HG03575 (cell line): ENCODE measurements at regions not wholly inside any gene's neighbourhood (a gene's known extent, or its start where the extent isn't known, plus 50 kb on each side); places are given as distances from the start of the nearest gene placed in this dataset.
"Not testable (repeated sequence)": the region's sequence is repeated elsewhere in the genome, so short reads cannot be mapped to it uniquely, and the experiment has no call there.

Experiments
- ATAC-seq: cut with Tn5 transposase; IDR thresholded peaks from one replicate; pipeline ENCODE4 v1.9.1; 2021; ENCODE audit not compliant: unreplicated experiment, insufficient number of reproducible peaks, low FRiP score; ENCODE audit errors: extremely low read depth

DNA sequence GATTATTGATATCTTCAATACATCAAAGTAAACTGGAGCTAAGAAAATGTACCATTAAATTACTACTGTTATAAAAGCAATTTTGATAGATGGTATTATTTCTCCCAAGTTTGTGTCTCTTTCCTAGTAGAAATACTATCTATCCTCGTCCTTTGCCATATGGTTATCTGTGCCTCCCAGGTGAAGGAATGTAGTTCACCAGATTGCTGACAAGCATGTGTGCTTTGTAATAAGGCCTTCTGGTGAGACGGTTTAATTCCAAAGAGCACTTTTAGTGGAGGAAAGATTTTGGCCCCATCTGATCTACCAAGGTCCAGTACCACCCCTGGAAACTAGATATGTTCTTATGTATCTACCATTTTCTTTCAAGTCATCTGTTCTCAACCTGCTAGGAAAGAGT lies 243.6 kb downstream of the DLEU7 start:
- ATAC-seq, result no peak

DNA sequence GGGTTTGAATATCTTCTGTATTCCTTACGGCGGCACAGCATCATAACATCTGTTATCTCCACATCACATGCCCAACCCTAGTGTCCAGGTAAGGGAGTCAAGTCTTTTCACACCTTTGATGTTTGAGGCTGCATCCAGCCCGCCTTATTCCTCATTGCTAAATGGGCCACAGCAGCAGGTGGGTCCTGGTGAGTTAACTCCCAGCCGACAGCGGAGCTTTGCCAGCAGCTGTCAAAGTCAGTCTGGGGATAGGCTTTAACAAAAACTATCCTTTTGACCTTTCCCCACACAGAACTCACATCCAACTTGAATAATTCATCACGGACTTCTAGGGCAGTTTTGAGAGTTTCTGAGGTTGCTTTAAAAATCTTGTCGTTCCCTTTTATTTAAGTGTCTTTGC lies 235.1 kb downstream of the DLEU7 start:
- no peak for ATAC-seq

DNA sequence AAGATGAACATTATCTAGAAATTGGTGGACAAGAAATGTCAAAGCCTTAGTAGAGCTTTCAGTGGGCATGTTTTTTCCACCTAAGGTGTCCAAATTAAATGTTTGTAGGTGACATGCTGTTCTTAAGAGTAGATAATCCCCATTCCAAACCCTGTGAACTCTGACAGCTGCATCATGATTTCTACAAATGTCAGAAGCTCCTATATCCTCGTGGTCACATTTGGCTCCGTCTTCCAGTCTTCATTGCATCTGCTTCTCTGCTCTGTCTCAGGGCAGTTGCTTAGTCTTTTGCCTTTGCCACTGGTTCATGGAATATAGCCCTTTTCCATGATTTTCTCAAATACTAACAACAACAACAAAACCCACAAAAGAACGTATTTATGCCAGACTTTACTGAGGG lies 234.5 kb downstream of the DLEU7 start:
- no peak for ATAC-seq

DNA sequence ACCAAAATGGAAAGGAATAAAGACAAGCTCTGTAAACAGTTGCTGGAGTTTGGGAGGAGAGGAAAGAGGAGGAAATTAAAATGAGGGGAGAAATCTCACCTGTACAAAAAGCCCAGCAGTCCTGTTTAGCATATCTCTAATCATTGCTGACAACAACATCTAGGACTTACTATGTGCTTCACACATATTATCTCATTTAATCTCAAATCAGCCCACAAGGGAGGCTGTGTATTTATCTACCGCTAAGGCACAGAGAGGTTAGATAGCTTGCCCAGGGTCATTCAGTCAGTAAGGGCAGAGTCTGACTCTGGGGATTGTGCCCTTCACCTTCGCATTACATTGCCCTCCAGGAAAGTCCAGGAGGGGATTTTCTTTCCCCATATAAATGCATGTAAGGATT lies 233.3 kb downstream of the DLEU7 start:
- no peak for ATAC-seq

DNA sequence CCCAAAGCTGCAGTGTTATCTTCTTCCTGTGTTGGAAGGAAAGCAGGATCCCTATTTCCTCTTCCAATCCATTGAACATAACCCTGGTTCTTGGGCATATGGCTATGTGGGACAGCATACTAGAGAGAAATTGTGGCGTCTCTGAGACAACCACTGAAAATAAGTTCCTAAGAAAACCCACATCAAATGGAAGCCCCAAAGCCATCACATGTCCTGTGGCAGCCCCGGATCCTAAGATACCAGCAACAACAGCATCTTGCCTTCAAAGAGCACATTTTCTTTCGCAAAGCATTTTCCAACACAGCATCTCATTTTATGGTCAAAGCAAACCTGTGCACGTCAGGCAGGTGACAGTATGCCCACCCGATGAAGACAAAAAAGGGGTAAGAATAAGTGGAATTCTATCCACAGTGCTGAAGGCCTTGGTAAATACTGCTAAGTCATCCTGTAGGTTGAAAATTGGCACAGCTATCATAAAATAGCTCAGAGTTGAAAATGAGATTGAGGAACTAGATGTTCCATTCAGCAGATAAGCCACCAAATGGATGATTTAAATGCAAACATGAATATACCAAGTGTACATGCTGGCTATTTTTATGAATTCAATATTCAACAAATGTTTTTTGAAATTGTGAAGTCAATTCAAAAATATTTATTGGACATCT lies 232.2 kb downstream of the DLEU7 start:
- ATAC-seq, result no peak

DNA sequence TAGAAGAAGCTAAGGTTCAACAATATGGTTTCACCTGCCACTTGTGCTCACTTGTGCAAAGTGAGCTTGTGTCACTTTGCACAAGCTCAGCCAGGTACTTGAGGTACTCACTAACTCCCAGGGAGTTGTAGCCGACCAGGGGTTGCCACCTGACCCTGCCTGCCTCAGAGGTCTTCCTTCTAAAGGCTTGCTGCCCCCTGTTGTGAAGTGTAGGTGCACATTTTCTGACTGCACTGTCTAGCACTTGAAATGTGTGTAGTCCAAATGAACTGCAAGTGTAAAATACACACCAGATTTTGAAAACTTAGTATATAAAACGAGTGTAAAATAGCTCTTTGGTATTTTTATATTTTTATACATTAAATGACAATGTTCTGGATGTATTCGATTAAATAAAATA lies 230.8 kb downstream of the DLEU7 start:
- ATAC-seq, result no peak

DNA sequence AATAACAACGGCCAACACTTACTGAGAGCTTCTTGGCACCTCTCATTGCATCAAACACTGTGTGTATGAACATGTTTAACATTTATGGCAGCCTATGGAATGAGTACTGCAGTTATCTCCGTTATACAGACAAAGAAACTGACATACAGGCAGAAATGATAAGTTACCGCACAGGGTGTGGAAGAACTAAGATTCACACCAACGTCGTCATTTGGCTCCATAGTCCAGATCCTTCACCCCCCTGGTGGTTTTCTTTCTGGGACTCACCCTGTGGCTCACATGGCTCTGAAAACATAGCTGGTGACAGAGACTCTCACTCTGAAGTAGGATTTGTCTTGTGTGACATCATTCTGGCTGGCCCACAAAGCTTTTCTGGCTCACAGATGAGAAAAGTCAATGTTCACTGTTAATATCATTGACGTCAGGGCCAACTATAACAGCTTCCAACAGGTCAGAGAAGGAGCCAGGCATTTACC lies 230.1 kb downstream of the DLEU7 start:
- no peak for ATAC-seq

DNA sequence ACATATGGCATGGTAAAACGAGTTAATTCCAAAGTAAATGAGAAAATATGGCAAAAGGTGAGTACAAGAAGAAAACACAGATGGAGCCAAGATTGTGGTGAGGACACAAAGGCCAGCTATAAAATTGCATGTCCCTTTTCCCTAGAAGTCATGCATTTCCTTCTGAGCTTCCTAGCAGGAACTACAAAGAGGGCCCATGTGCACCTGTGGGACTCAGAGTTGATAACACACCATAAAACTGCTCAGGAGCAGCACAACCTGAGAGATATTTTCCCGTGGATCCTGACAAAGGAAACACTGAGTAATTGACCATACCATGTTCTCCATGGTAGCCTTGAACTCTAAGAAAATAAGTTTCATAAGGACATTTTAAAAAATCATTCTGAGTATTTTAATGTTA lies 228.3 kb downstream of the DLEU7 start:
- no peak for ATAC-seq

DNA sequence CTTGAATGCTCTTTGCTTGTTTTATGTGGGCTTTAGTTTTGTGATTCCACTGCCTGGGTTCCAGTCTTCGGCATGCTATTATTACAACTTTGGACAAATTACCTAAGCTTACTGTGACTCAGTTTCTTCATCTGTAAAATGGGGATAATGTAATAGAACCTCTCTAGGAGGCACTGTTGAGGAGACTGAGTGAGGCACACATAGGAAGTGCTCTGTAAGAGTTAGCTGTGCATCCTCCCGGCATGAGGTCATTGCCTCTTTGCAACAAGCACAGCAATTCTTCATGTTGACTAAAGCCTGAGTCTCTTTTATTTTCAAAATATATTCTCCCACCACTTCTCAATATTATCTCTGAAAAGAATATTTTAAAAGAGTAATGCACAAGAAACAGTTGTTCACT lies 227.4 kb downstream of the DLEU7 start:
- no peak for ATAC-seq

DNA sequence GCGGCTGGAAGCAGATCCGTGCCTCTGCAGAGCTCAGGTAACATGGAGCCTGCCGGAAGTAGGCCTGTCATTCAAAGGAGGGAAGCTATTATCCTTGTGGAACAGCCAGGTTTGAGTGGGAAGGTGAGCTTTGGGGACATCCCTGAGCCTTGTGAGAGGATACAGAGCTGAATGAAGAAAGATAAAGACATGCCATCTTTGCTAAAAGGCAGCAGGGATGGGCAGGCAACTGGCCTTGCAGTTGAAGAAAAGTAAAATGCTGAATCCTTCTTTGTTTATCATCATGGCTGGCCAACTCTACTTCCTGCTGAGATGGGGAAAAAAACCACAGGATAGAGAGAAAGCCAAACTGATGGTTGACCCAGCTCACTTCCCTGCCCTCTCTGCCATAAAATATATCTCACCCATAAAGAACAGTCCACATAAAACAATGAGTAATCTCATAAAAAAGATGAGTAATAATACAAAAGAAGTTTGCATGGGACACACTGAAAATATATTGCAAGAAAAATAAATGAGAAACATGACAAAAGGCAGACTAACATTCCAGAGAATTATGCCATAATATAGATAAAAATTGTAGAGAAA lies 226.3 kb downstream of the DLEU7 start:
- no peak for ATAC-seq

DNA sequence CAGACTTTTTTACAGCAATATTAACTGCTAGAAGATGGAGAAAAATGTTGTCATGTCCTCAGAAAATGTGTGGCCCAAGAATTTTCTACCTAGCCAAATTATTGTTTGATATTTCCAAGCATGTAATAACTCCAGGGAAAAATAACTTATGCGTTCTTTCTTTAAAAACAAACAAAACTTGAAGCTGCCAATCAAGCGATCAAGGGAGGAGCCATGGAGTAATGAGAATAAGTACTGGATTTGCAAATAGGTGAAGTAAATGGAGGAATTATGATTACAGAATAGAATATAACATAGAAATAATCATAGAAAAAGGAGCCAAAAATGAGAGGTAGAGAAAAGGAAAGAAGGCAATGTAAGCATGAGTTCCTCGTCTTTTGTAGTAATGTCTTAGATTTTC lies 225.3 kb downstream of the DLEU7 start:
- ATAC-seq, result no peak

DNA sequence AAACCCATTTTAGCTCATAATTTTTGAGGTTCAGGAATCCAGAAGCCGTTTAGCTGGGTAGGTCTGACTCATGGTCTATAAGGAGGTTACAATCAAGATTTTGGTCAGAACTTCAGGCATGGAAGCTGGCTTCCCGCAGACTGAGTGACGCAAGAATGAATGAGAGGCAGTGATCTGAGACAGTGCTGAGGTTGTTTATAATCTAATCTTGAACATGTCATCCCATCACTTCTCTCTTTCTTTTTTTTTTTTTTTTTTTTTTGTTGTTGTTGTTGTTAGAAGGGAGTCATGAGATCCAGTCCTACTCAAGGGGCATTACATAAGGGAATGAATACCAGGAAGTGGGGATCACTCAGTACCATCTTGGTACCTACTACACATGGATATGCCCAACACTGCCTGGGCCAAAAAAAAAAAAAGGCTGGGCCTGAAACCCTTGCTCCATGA lies 217.4 kb downstream of the DLEU7 start:
- no peak for ATAC-seq

DNA sequence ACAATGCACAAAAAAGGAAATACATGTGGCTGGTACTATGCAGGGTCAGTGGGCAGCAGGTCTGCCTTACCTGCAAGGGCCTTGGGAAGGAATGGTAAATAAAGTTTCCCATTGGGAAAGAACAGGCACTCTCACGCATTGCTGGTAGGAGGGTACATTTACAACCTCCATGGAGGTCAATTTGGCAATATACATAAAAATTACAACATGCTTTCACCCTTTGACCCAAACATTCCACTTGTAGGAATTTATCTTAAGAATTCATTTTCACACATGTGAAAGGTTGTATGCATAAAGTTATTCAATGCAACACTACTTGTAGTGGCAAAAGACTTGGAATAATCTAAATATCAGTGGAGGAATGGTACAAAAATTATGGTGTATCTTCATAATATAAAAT lies 216.4 kb downstream of the DLEU7 start:
- no peak for ATAC-seq

DNA sequence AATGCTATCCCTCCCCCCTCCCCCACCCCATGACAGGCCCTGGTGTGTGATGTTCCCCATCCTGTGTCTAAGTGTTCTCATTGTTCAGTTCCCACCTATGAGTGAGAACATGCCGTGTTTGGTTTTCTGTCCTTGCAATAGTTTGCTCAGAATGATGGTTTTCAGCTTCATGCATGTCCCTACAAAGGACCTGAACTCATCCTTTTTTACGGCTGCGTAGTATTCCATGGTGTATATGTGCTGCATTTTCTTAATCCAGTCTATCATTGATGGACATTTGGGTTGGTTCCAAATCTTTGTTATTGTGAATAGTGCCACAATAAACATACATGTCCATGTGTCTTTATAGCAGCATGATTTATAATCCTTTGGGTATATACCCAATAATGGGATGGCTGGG lies 215.0 kb downstream of the DLEU7 start:
- not testable (repeated sequence) for ATAC-seq

DNA sequence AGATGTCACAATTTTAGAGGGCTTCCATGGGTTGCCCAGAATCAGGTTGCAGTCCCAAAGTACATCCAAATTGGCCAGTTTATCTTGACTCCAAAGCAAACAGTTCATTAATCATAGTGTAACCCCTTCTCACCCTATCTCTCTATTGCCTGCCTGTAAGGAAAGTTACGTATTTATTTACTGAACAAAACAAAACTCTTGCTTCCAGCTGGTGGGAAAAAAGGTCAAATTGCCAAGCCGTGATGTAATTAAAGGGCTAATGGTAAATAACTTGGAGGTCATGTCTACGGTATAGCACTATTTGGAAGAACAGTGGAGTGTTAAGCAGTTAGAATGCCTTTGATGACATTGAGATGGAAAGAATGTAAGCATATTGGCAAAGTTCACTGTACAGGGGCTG lies 214.0 kb downstream of the DLEU7 start:
- ATAC-seq, result no peak

DNA sequence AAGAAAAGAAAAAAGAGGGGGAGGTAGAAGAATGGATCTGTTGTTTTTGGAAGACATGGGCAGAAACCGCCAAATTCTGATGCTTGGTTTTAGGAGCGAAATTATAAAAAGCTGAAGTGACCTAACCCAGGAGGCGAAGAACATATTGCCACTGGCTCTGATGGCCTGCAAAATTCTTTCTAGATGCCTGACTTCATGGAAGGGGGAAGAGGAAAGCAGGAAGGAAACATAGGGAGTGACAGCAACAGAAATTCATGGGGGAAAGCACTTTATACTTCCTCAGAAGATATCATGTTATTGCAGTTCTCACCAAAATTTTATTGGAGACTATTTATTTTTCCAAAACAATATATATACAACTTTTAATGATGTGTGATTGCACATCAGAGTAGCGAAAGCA lies 213.5 kb downstream of the DLEU7 start:
- no peak for ATAC-seq

DNA sequence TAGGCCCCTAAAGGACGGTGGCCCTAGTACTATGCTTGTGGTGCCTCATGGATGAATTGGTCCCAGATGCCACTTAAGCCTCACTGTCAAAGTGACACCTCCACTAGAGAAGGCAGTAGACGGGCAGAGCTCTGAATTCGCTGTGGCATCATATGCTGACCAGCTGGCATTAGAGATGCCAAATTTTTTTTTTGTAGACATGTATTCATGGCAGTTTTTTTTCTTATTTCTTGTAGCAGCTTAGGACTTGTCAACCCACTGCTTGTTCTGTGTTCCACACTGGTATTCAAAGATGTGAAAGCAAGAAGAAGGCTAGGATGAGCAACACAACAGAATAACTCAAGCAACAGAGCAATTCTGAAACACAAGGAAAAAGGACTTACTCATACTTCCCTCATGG lies 212.5 kb downstream of the DLEU7 start:
- ATAC-seq, result no peak

DNA sequence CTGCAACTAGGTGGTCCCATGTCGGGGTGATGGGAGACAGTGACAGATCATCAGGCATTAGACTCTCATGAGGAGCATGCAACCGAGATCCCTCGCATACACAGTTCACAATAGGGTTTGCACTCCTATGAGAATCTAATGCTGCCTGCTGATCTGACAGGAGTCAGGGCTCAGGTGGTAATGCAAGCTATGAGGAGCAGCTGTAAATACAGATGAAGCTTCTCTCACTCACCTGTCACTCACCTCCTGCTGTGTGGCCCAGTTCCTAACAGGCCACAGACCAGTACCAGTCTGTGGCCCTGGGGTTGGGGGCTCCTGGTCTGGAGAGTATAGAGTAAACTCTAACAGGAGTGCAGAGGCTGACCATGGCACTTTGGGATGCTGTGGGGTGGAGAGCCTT lies 209.2 kb downstream of the DLEU7 start:
- no peak for ATAC-seq

DNA sequence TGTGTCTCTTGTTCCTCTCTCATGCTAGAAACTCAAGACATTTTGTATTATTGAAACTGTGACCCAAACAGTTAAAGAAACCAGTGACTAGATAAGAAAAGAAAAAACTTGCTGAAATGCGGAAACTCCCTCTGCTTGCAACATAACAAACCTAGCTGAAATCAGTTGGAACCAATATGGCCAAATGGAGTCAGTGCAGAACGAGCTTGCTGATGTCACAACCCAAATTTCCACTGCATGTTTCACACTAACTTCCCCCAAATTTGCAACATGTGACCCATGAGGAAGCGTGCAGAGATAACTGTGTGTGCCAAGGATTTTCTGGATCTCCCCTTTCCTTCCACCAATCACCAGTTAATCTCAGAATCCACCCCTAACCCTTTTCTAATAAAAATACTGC lies 208.0 kb downstream of the DLEU7 start:
- ATAC-seq, result no peak

DNA sequence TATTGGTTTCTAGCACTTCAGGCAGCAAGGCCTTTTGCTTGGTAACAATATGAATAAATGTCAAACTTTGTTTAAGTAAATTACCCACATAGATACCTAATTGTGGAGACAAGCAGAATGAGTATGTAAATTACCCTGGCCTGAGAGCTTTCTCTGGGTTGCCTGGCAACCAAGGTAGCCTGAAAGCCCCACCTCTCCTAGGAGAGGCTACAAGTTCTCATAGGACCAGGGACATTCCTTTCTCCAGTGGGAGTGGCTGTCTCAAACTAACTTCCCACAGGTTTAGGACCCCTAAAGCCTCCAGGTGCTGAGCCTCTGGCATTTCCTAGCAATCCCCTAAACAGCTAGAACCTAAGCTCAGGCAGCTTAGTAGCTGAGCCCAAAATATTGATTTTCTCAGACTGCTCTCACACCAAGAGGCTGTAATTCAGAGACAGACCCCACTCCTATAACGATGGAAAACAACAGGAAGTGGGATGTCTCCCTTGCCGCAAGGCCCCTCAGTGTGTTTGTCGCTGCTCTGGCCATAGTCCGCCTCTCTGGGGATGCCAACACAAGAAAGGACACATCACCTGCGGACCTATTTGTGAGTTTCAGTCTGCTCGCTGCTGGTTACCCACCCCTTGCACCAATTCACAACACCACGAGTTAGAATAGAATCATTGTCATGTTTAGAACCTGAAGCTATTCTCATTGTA lies 207.3 kb downstream of the DLEU7 start:
- no peak for ATAC-seq
